ENCODE measurements at regions not wholly inside any gene's neighbourhood (a gene's known extent, or its start where the extent isn't known, plus 50 kb on each side); places are given as distances from the start of the nearest gene placed in this dataset.

DNA sequence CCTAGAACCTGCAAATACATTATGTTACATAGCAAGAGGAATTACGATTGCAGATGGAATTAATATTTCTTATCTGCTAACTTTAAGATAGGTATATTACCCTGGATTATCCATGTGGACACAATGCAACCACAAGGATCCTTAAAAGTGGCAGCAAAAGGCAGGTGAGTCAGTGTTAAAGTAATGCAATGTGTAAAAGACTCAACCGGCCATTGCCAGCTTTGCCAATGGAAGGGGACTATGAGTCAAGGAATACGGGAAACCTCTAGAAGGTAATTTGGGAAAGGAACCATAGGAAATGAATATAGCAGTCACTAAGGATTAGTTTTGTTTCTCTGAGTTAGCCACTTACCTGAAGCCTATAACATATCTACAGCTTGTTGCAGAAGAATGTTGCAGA is 692.1 kb upstream of the ZP4 start:
- Histone ChIP-seq H3K79me2 (ENCODE audit: insufficient read depth, low read length) (no peaks in the 10 kb centered on the region), H3K36me3 (replicated peaks in 1 of 2; ENCODE audit: control insufficient read depth in 1 of 2, insufficient read depth in 2 of 2, low read length in 2 of 2) (no peaks in the 10 kb centered on the region), H3K4me2 (ENCODE audit: low read depth, low read length) (no peak overlapping the region), H2AFZ (ENCODE audit: low read length) (no peak overlapping the region), H3K4me1 (ENCODE audit: insufficient read depth, low read length) (no peaks in the 10 kb centered on the region), H3K27me3 (ENCODE audit: control insufficient read depth in 1 of 2, insufficient read depth in 2 of 2, low read length in 2 of 2) (no peaks in the 10 kb centered on the region), H3K9ac (ENCODE audit: insufficient read depth, low read depth, low read length) (no peak overlapping the region), H3K27ac (ENCODE audit: extremely low read length, insufficient read depth, low read length) (no peak overlapping the region), H3K4me3 (replicated peaks in 1 of 3; ENCODE audit: insufficient read depth in 1 of 3, low read depth in 2 of 3, low read length in 3 of 3) (no peak overlapping the region), H4K20me1 (ENCODE audit: insufficient read depth, low read length) (no peaks in the 10 kb centered on the region), H3K9me3 (ENCODE audit: low read length) (peaks cover 85% of the 10 kb centered on the region)
- ChIA-PET POLR2A (no interaction called here), CTCF (ENCODE audit: low intra/inter-chr PET ratio, low total read pairs) (no interaction called here)
- no TSS peak for BruUV-seq (replicated peaks)
- ATAC-seq, result no peak
- FAIRE-seq, result no peak
- DNase-seq (ENCODE audit: low spot score), result no peak
- intact Hi-C loops (cut with micrococcal nuclease; ENCODE audit: unreplicated experiment) (no loop called here), in situ Hi-C loops (cut with HindIII; ENCODE audit: extremely low pct_ligation_motif_present, low pct_unique_long_range_greater_than_20kb) (no loop called here)
- TF ChIP-seq HMGXB3 (CRISPR knock-in tag; IDR thresholded peaks at IDR 0.05; ENCODE audit: borderline replicate concordance), result no peak
- 4% methylated on average over 3 of the region's 3 CpGs for whole genome bisulfite sequencing (ENCODE audit: low lambda C conversion rate)

DNA sequence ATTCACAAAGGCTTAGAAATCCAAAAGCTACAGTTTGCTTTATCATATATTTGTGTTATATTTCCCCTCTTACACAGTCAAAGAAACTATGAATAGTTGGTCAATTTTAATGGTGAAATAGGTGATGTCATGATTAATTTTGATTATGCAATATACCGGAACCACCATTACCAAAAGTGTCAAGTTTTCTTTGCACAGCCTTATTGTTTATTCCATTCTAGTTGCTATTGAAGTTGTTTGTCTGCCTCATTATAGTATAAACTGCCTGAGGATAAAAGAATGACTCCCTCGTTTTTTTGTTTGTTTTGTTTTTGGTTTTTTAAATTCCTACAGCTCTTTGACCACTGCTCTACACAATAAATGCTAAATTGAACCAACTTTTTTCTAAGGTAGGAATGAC is 690.6 kb upstream of the ZP4 start:
- Histone ChIP-seq H3K27ac (ENCODE audit: extremely low read length, insufficient read depth, low read length) (no peak overlapping the region), H3K9ac (ENCODE audit: insufficient read depth, low read depth, low read length) (no peak overlapping the region), H3K4me3 (replicated peaks in 1 of 3; ENCODE audit: insufficient read depth in 1 of 3, low read depth in 2 of 3, low read length in 3 of 3) (no peak overlapping the region), H3K9me3 (ENCODE audit: low read length) (peaks cover 84% of the 10 kb centered on the region), H3K27me3 (ENCODE audit: control insufficient read depth in 1 of 2, insufficient read depth in 2 of 2, low read length in 2 of 2) (no peaks in the 10 kb centered on the region), H2AFZ (ENCODE audit: low read length) (no peak overlapping the region), H3K79me2 (ENCODE audit: insufficient read depth, low read length) (no peaks in the 10 kb centered on the region), H3K36me3 (replicated peaks in 1 of 2; ENCODE audit: control insufficient read depth in 1 of 2, insufficient read depth in 2 of 2, low read length in 2 of 2) (no peaks in the 10 kb centered on the region), H4K20me1 (ENCODE audit: insufficient read depth, low read length) (no peaks in the 10 kb centered on the region), H3K4me1 (ENCODE audit: insufficient read depth, low read length) (no peaks in the 10 kb centered on the region), H3K4me2 (ENCODE audit: low read depth, low read length) (no peak overlapping the region)
- DNase-seq (ENCODE audit: low spot score) (no peak), FAIRE-seq (no peak), ATAC-seq (no peak)
- ChIA-PET POLR2A (no interaction called here), CTCF (ENCODE audit: low intra/inter-chr PET ratio, low total read pairs) (no interaction called here)
- WGBS (ENCODE audit: low lambda C conversion rate), result 3% methylated on average over 2 of the region's 2 CpGs
- intact Hi-C loops (cut with micrococcal nuclease; ENCODE audit: unreplicated experiment) (no loop called here), in situ Hi-C loops (cut with HindIII; ENCODE audit: extremely low pct_ligation_motif_present, low pct_unique_long_range_greater_than_20kb) (no loop called here)
- no TSS peak for BruUV-seq (replicated peaks)
- TF ChIP-seq ZNF121 (CRISPR knock-in tag; IDR thresholded peaks at IDR 0.05), result no peak
- TF ChIP-seq CEBPB (IDR thresholded peaks at IDR 0.05; ENCODE audit: borderline replicate concordance, low read depth, low read length), result peak; percentile 41; the same call in 1 of the 2 replicates
- TF ChIP-seq ZNF142 (CRISPR knock-in tag; IDR thresholded peaks at IDR 0.05), result no peak
- TF ChIP-seq, protein P1, sequence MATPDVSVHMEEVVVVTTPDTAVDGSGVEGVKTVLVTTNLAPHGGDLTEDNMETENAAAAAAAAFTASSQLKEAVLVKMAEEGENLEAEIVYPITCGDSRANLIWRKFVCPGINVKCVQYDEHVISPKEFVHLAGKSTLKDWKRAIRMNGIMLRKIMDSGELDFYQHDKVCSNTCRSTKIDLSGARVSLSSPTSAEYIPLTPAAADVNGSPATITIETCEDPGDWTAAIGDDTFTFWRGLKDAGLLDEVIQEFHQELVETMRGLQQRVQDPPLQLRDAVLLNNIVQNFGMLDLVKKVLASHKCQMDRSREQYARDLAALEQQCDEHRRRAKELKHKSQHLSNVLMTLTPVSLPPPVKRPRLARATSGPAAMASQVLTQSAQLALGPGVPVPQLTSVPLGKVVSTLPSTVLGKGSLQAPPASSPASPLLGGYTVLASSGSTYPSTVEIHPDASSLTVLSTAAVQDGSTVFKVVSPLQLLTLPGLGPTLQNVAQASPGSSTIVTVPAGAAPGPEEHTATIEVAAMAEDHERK (CRISPR knock-in tag; IDR thresholded peaks at IDR 0.05; ENCODE audit: low read depth), result no peak
- no peak for TF ChIP-seq ZNF441 (CRISPR knock-in tag; IDR thresholded peaks at IDR 0.05; ENCODE audit: borderline replicate concordance)
- TF ChIP-seq ZNF350 (CRISPR knock-in tag; IDR thresholded peaks at IDR 0.05; ENCODE audit: borderline replicate concordance, low read depth), result no peak
